LoVo (cell line): ENCODE measurements at regions not wholly inside any gene's neighbourhood (a gene's known extent, or its start where the extent isn't known, plus 50 kb on each side); places are given as distances from the start of the nearest gene placed in this dataset.

Experiments used
- DNase-seq: peaks from one replicate; pipeline ENCODE4 v3.0.0-alpha.2; 2016; ENCODE audit warnings: low spot score

GRCh38 chr3:113096188-113096892 lies 105.6 kb downstream of the GTPBP8 start:
- no peak for DNase-seq

GRCh38 chr3:113097960-113098447 lies 107.2 kb downstream of the GTPBP8 start:
- peak; percentile 77 for DNase-seq

GRCh38 chr3:113100063-113100462 lies 109.3 kb downstream of the GTPBP8 start:
- DNase-seq: no peak

- no peak for DNase-seq
These were observed 107.8 kb upstream of the BOC start for GRCh38 chr3:113103588-113103987.

- no peak for DNase-seq
These were observed 106.8 kb upstream of the BOC start for GRCh38 chr3:113104357-113105092.

GRCh38 chr3:113105093-113105449 lies 106.3 kb upstream of the BOC start:
- DNase-seq: no peak

GRCh38 chr3:113105966-113106660 lies 105.2 kb upstream of the BOC start:
- no peak for DNase-seq

- no peak for DNase-seq
These were observed 101.1 kb upstream of the BOC start for GRCh38 chr3:113110267-113110666.

GRCh38 chr3:113111011-113111707 lies 100.2 kb upstream of the BOC start:
- no peak for DNase-seq

- no peak for DNase-seq
These were observed 98.0 kb upstream of the BOC start for GRCh38 chr3:113113361-113113760.

- DNase-seq: no peak
These were observed 93.7 kb upstream of the BOC start for GRCh38 chr3:113117511-113118234.

- DNase-seq: no peak
These were observed 93.0 kb upstream of the BOC start for GRCh38 chr3:113118336-113118735.

- DNase-seq: no peak
These were observed 87.0 kb upstream of the BOC start for GRCh38 chr3:113124256-113124830.

GRCh38 chr3:113125951-113126350 lies 85.4 kb upstream of the BOC start:
- no peak for DNase-seq

- DNase-seq: no peak
These were observed 82.9 kb upstream of the BOC start for GRCh38 chr3:113128386-113129015.

GRCh38 chr3:113129168-113129567 lies 82.2 kb upstream of the BOC start:
- DNase-seq: no peak

- DNase-seq: peak; percentile 26
These were observed 78.8 kb upstream of the BOC start for GRCh38 chr3:113132571-113132996.

GRCh38 chr3:113133140-113133539 lies 78.2 kb upstream of the BOC start:
- DNase-seq: no peak

GRCh38 chr3:113136071-113136470 lies 75.3 kb upstream of the BOC start:
- no peak for DNase-seq

- no peak for DNase-seq
These were observed 74.8 kb upstream of the BOC start for GRCh38 chr3:113136544-113136943.
